NB4 (cell line): ENCODE measurements at regions not wholly inside any gene's neighbourhood (a gene's known extent, or its start where the extent isn't known, plus 50 kb on each side); places are given as distances from the start of the nearest gene placed in this dataset.
A peak's percentile ranks its signal among the peaks of the same experiment; 100 is the strongest.

ENCODE experiments used
- DNase-seq: peaks from one replicate; pipeline ENCODE4 v3.0.0; 2010; ENCODE audit warnings: low read depth
- H3K4me3 ChIP-seq: one replicate; pipeline ENCODE4 v1.5.1; 2011; ENCODE audit warnings: mild to moderate bottlenecking, low read depth, low read length, moderate library complexity
- CTCF ChIP-seq: IDR thresholded peaks from one replicate; pipeline ENCODE4 v1.5.1; 2012; ENCODE audit warnings: low read depth, low read length
- MAX ChIP-seq: IDR thresholded peaks from 2 replicates; pipeline ENCODE4 v1.6.1; 2011; ENCODE audit warnings: low read depth, low read length
- MYC ChIP-seq: IDR thresholded peaks from 2 replicates; pipeline ENCODE4 v1.6.1; 2011; ENCODE audit warnings: low read depth, low read length
- POLR2A ChIP-seq: IDR thresholded peaks from 2 replicates; pipeline ENCODE4 v1.6.1; 2011; ENCODE audit warnings: mild to moderate bottlenecking; ENCODE audit not compliant: insufficient read length; ENCODE audit errors: extremely low read depth

GRCh38 chr4:64967286-64967685 lies 558.0 kb upstream of the TECRL start:
- no peak overlapping the region for H3K4me3 ChIP-seq
- TF ChIP-seq MYC (no peak), CTCF (no peak), POLR2A (no peak), MAX (no peak)
- no peak for DNase-seq

- DNase-seq = no peak
- TF ChIP-seq MYC = no peak
- TF ChIP-seq MAX = no peak
- TF ChIP-seq CTCF = no peak
- TF ChIP-seq POLR2A = no peak
- no peak overlapping the region for H3K4me3 ChIP-seq
These were observed 551.3 kb upstream of the TECRL start for GRCh38 chr4:64960516-64960915.

- DNase-seq = peak; percentile 1
- H3K4me3 ChIP-seq = no peak overlapping the region
- TF ChIP-seq CTCF (no peak), POLR2A (no peak), MYC (no peak), MAX (no peak)
These were observed 531.4 kb upstream of the TECRL start for GRCh38 chr4:64940698-64941097.

- no peak for TF ChIP-seq MAX
- TF ChIP-seq CTCF = no peak
- TF ChIP-seq MYC = no peak
- TF ChIP-seq POLR2A = no peak
- DNase-seq = no peak
- no peak overlapping the region for H3K4me3 ChIP-seq
These were observed 526.3 kb upstream of the TECRL start for GRCh38 chr4:64935469-64936001.

- no peak overlapping the region for H3K4me3 ChIP-seq
- TF ChIP-seq MAX (no peak), CTCF (peak; percentile 4), MYC (no peak)
- peak; percentile 2 for DNase-seq
These were observed 502.6 kb upstream of the TECRL start for GRCh38 chr4:64911846-64912245.

GRCh38 chr4:64903986-64904385 lies 494.7 kb upstream of the TECRL start:
- TF ChIP-seq POLR2A (no peak), CTCF (no peak), MYC (no peak), MAX (no peak)
- H3K4me3 ChIP-seq = no peak overlapping the region
- no peak for DNase-seq
